B cell (primary cell): ENCODE measurements at regions not wholly inside any gene's neighbourhood (a gene's known extent, or its start where the extent isn't known, plus 50 kb on each side); places are given as distances from the start of the nearest gene placed in this dataset.

Experiments
- ATAC-seq: fragments of 200-7000 bp; cut with Tn5 transposase; one replicate; pipeline ENCODE4 v1.10.0; 2021; ENCODE audit warnings: low read depth, mild to moderate bottlenecking, moderate number of reproducible peaks, moderate library complexity
- CTCF ChIA-PET: fragments of 350-600 bp; sonication (Branson Sonifier 250); formaldehyde crosslinking; loops from one replicate; lab custom pipeline; 2021; ENCODE audit warnings: antibody characterized with exemption, inconsistent platforms; lab: Charles Lee
- POLR2A ChIA-PET: fragments of 350-600 bp; sonication (Branson Sonifier 250); formaldehyde crosslinking; loops from one replicate; lab custom pipeline; 2021; ENCODE audit warnings: antibody characterized with exemption; lab: Charles Lee
- DNase-seq: peaks from one replicate; pipeline ENCODE4 v3.0.0; 2013
- H2AFZ ChIP-seq: 2 replicates; pipeline ENCODE4 v1.6.1; 2012; ENCODE audit warnings: mild to moderate bottlenecking, low read depth, low read length; ENCODE audit not compliant: insufficient read depth, poor library complexity, severe bottlenecking
- H3K27ac ChIP-seq, 2 donors: 1 replicate in 1 of 2; 2 replicates in 1 of 2; pipeline ENCODE4 v1.5.1; 2012 to 2013; ENCODE audit warnings: low read length in 2 of 2, mild to moderate bottlenecking in 2 of 2, moderate library complexity in 1 of 2
- H3K27me3 ChIP-seq, 4 experiments: fragments of 200-600 bp in 1 of 4; sonication (generic) in 1 of 4; replicated peaks in 1 of 4; 1 replicate in 2 of 4; 2 replicates in 2 of 4; pipeline versions ENCODE4 v1.6.1 to v1.7.0; 2013 to 2016; ENCODE audit warnings: low read length in 3 of 4, mild to moderate bottlenecking in 2 of 4, mixed read lengths in 1 of 4, moderate library complexity in 1 of 4; ENCODE audit not compliant: insufficient read depth in 4 of 4, control insufficient read depth in 3 of 4; ENCODE audit errors: control extremely low read depth in 1 of 4
- H3K36me3 ChIP-seq, 2 experiments: replicated peaks in 1 of 2; 1 replicate in 1 of 2; 2 replicates in 1 of 2; pipeline versions ENCODE4 v1.6.1 to v1.7.1; 2013; ENCODE audit warnings: low read length in 1 of 2; ENCODE audit not compliant: insufficient read depth in 2 of 2, control insufficient read depth in 1 of 2; ENCODE audit errors: control extremely low read depth in 1 of 2, extremely low read depth in 1 of 2
- H3K4me1 ChIP-seq, 2 donors: fragments of 200-600 bp in 1 of 2; sonication (generic) in 1 of 2; 1 replicate in 1 of 2; 2 replicates in 1 of 2; pipeline versions ENCODE4 v1.5.1 to v1.6.1; 2013 to 2017; ENCODE audit warnings: low read length in 2 of 2; ENCODE audit not compliant: control insufficient read depth in 2 of 2, insufficient read depth in 2 of 2
- H3K4me2 ChIP-seq: replicated peaks from 2 replicates; pipeline ENCODE3; 2012; ENCODE audit warnings: mild to moderate bottlenecking, low read depth, low read length; ENCODE audit not compliant: poor library complexity, severe bottlenecking
- H3K4me3 ChIP-seq, 5 experiments: fragments of 200-600 bp in 1 of 5; sonication (generic) in 1 of 5; 1 replicate in 3 of 5; 2 replicates in 2 of 5; pipeline versions ENCODE4 v1.5.1 to v1.7.0; 2011 to 2016; ENCODE audit warnings: low read length in 4 of 5, mild to moderate bottlenecking in 4 of 5, low read depth in 2 of 5, control low read depth in 1 of 5, moderate library complexity in 1 of 5; ENCODE audit not compliant: insufficient read depth in 1 of 5; ENCODE audit errors: control extremely low read depth in 1 of 5, extremely low read depth in 1 of 5
- H3K79me2 ChIP-seq: fragments of 200-600 bp; sonication (generic); one replicate; pipeline ENCODE4 v1.6.0; 2016; ENCODE audit warnings: low read length; ENCODE audit not compliant: control insufficient read depth, insufficient read depth
- H3K9ac ChIP-seq: fragments of 200-600 bp; sonication (generic); 2 replicates; pipeline ENCODE4 v1.6.1; 2017; ENCODE audit warnings: mild to moderate bottlenecking, low read length, moderate library complexity
- H3K9me3 ChIP-seq, 3 donors: one replicate each; pipeline versions ENCODE4 v1.6.1 to v1.7.1; 2013; ENCODE audit warnings: low read length in 2 of 3; ENCODE audit not compliant: control insufficient read depth in 2 of 3, insufficient read depth in 1 of 3; ENCODE audit errors: control extremely low read depth in 1 of 3
- H4K20me1 ChIP-seq: 2 replicates; pipeline ENCODE4 v1.6.0; 2012; ENCODE audit warnings: mild to moderate bottlenecking, low read length; ENCODE audit not compliant: insufficient read depth, control insufficient read depth, poor library complexity, severe bottlenecking
- H3K27ac Mint-ChIP-seq: one replicate; pipeline ENCODE4 v1.8.0; 2021; ENCODE audit warnings: mixed read lengths
- H3K27me3 Mint-ChIP-seq: one replicate; pipeline ENCODE4 v1.8.0; 2021; ENCODE audit warnings: mixed read lengths
- H3K4me1 Mint-ChIP-seq: one replicate; pipeline ENCODE4 v1.8.0; 2021; ENCODE audit warnings: mixed read lengths
- H3K4me3 Mint-ChIP-seq: one replicate; pipeline ENCODE4 v1.8.0; 2021; ENCODE audit warnings: mixed read lengths
- H3K9me3 Mint-ChIP-seq: one replicate; pipeline ENCODE4 v1.8.0; 2022; ENCODE audit warnings: mixed read lengths; ENCODE audit not compliant: insufficient read depth
- CTCF ChIP-seq: fragments of 200-600 bp; IDR thresholded peaks from one replicate; pipeline ENCODE4 v1.8.0; 2022; ENCODE audit warnings: antibody characterized with exemption, mild to moderate bottlenecking
- EZH2 ChIP-seq: IDR thresholded peaks from 2 replicates; pipeline ENCODE4 v1.6.1; 2012; ENCODE audit warnings: borderline replicate concordance, low read depth, mild to moderate bottlenecking, moderate library complexity, low read length; ENCODE audit not compliant: insufficient read depth, poor library complexity, severe bottlenecking
- WGBS: methylation state at CpG from one replicate; pipeline ENCODE4 v1.1.5; 2013; ENCODE audit warnings: missing lambda C conversion rate; ENCODE audit not compliant: insufficient coverage; 5-methylcytosine and 5-hydroxymethylcytosine counted together
- intact Hi-C: fragments of 100-400 bp; cut with micrococcal nuclease; formaldehyde crosslinking; loops from one replicate; pipeline ENCODE4 v1.10.0; 2022

- Histone ChIP-seq H3K27ac (no peak overlapping the region), H3K27me3 (no peaks in the 10 kb centered on the region), H3K4me3 (no peak overlapping the region), H3K9ac (no peak overlapping the region), H3K9me3 (peaks cover 0 to 2% (median 0%) of the 10 kb centered on the region in 3 donors), H3K4me1 (no peaks in the 10 kb centered on the region), H3K4me2 (no peak overlapping the region), H4K20me1 (no peaks in the 10 kb centered on the region), H3K79me2 (no peaks in the 10 kb centered on the region), H2AFZ (no peak overlapping the region), H3K36me3 (no peaks in the 10 kb centered on the region)
- Mint-ChIP-seq H3K27me3 (peaks cover 2% of the 10 kb centered on the region), H3K9me3 (no peaks in the 10 kb centered on the region), H3K4me1 (no peaks in the 10 kb centered on the region), H3K4me3 (no peak overlapping the region), H3K27ac (no peak overlapping the region)
- CTCF ChIA-PET: no interaction called here
- TF ChIP-seq EZH2 (no peak), CTCF (no peak)
- WGBS: no CpG with 5 or more reads among the region's 4 CpGs
- DNase-seq (no peak), ATAC-seq (no peak)
- POLR2A ChIA-PET: no interaction called here
- intact Hi-C loops: no loop called here
Measured at GRCh38 chr2:180625006-180625844, 355.2 kb upstream of the UBE2E3 start.
